Thoracic aorta (tissue), 2 donors: ENCODE measurements at regions not wholly inside any gene's neighbourhood (a gene's known extent, or its start where the extent isn't known, plus 50 kb on each side); places are given as distances from the start of the nearest gene placed in this dataset.
A peak's percentile ranks its signal among the peaks of the same experiment; 100 is the strongest.

Experiments used
- ATAC-seq: fragments of 150-250 bp; one replicate; pipeline ENCODE4 v1.8.0; 2017; ENCODE audit warnings: low read depth; ENCODE audit not compliant: insufficient number of reproducible peaks, low FRiP score
- DNase-seq: peaks from one replicate; pipeline ENCODE4 v3.0.0-alpha.2; 2020; ENCODE audit warnings: low spot score
- H3K27ac ChIP-seq, 2 donors: fragments of 200-600 bp; sonication (generic); 1 replicate in 1 of 2; 2 replicates in 1 of 2; pipeline ENCODE4 v1.5.1; 2016; ENCODE audit warnings: mild to moderate bottlenecking in 2 of 2, moderate library complexity in 2 of 2
- H3K27me3 ChIP-seq: fragments of 200-600 bp; sonication (generic); replicated peaks from 2 replicates; pipeline ENCODE4 v1.6.0; 2016; ENCODE audit warnings: mild to moderate bottlenecking; ENCODE audit not compliant: insufficient read depth
- H3K36me3 ChIP-seq: fragments of 200-600 bp; sonication (generic); one replicate; pipeline ENCODE4 v1.5.1; 2016
- H3K4me1 ChIP-seq, 2 donors: fragments of 200-600 bp; sonication (generic); 1 replicate in 1 of 2; 2 replicates in 1 of 2; pipeline versions ENCODE4 v1.5.1 to v1.6.0; 2016; ENCODE audit warnings: low read depth in 2 of 2, mild to moderate bottlenecking in 1 of 2; ENCODE audit not compliant: control insufficient read depth in 1 of 2
- H3K4me3 ChIP-seq: fragments of 200-600 bp; sonication (generic); 2 replicates; pipeline ENCODE4 v1.5.1; 2016; ENCODE audit warnings: mild to moderate bottlenecking
- H3K9me3 ChIP-seq: fragments of 200-600 bp; sonication (generic); 2 replicates; pipeline ENCODE4 v1.5.1; 2016
- CTCF ChIP-seq: fragments of 200-600 bp; sonication (generic); IDR thresholded peaks from one replicate; pipeline ENCODE4 v1.5.1; 2019; ENCODE audit warnings: antibody characterized with exemption

- ATAC-seq (no peak), DNase-seq (no peak)
- Histone ChIP-seq H3K4me1 (no peaks in the 10 kb centered on the region), H3K4me3 (no peak overlapping the region), H3K36me3 (no peaks in the 10 kb centered on the region), H3K27ac (no peak overlapping the region), H3K27me3 (no peaks in the 10 kb centered on the region), H3K9me3 (no peaks in the 10 kb centered on the region)
- TF ChIP-seq CTCF = no peak
Measured at GRCh38 chr4:42331040-42331439, 66.2 kb upstream of the SHISA3 start.

GRCh38 chr4:42331914-42332368 is 65.3 kb upstream of the SHISA3 start:
- Histone ChIP-seq H3K36me3 (no peaks in the 10 kb centered on the region), H3K27ac (no peak overlapping the region), H3K9me3 (no peaks in the 10 kb centered on the region), H3K4me3 (no peak overlapping the region), H3K27me3 (no peaks in the 10 kb centered on the region), H3K4me1 (no peaks in the 10 kb centered on the region)
- DNase-seq = no peak
- ATAC-seq = no peak
- TF ChIP-seq CTCF = no peak

- ATAC-seq = no peak
Measured at GRCh38 chr4:42339935-42340406, 57.3 kb upstream of the SHISA3 start.

GRCh38 chr4:42341518-42342026 is 55.7 kb upstream of the SHISA3 start:
- no peaks in the 10 kb centered on the region for H3K27me3 ChIP-seq
- no peaks in the 10 kb centered on the region for H3K36me3 ChIP-seq
- TF ChIP-seq CTCF = no peak
- peaks cover 0 to 6% of the 10 kb centered on the region in 2 donors for H3K4me1 ChIP-seq
- H3K4me3 ChIP-seq = no peak overlapping the region
- H3K9me3 ChIP-seq = no peaks in the 10 kb centered on the region
- H3K27ac ChIP-seq = no peak overlapping the region
- ATAC-seq = no peak
- no peak for DNase-seq

More at GRCh38 chr4:42339935-42340406, 57.3 kb upstream of the SHISA3 start:
- DNase-seq = no peak
- Histone ChIP-seq H3K27ac (peak overlapping the region in 1 of 2 donors; percentile 34), H3K4me3 (no peak overlapping the region), H3K27me3 (no peaks in the 10 kb centered on the region), H3K4me1 (peaks cover 0 to 6% of the 10 kb centered on the region in 2 donors), H3K36me3 (no peaks in the 10 kb centered on the region), H3K9me3 (no peaks in the 10 kb centered on the region)
- TF ChIP-seq CTCF = no peak

GRCh38 chr4:42342459-42342858 is 54.8 kb upstream of the SHISA3 start:
- no peak for TF ChIP-seq CTCF
- H3K36me3 ChIP-seq = no peaks in the 10 kb centered on the region
- H3K9me3 ChIP-seq = no peaks in the 10 kb centered on the region
- ATAC-seq (no peak), DNase-seq (no peak)
- no peak overlapping the region for H3K4me3 ChIP-seq
- no peaks in the 10 kb centered on the region for H3K27me3 ChIP-seq
- peaks cover 0 to 6% of the 10 kb centered on the region in 2 donors for H3K4me1 ChIP-seq
- H3K27ac ChIP-seq = no peak overlapping the region
